WTC11 (cell line): ENCODE measurements at regions not wholly inside any gene's neighbourhood (a gene's known extent, or its start where the extent isn't known, plus 50 kb on each side); places are given as distances from the start of the nearest gene placed in this dataset.

Source experiments
- ATAC-seq: fragments of 200-7000 bp; cut with Tn5 transposase; 2 replicates; pipeline ENCODE4 v1.10.0; 2021; ENCODE audit warnings: mild to moderate bottlenecking, moderate library complexity
- CTCF ChIA-PET: fragments of 300-600 bp; sonication (Branson Sonifier 250); formaldehyde crosslinking; loops from one replicate; lab custom pipeline; 2021; ENCODE audit warnings: antibody characterized with exemption; lab: Charles Lee
- POLR2A ChIA-PET: fragments of 350-600 bp; sonication (Branson Sonifier 250); formaldehyde crosslinking; loops from one replicate; lab custom pipeline; 2021; ENCODE audit warnings: antibody characterized with exemption; lab: Charles Lee
- DNase-seq: peaks from one replicate; pipeline ENCODE4 v3.0.0; 2021; ENCODE audit warnings: low spot score
- H3K27ac Mint-ChIP-seq: 2 replicates; pipeline ENCODE4 v1.8.0; 2021; ENCODE audit warnings: mixed read lengths
- H3K27me3 Mint-ChIP-seq: 2 replicates; pipeline ENCODE4 v1.8.0; 2021; ENCODE audit warnings: low read depth, mild to moderate bottlenecking, moderate library complexity, mixed read lengths
- H3K36me3 Mint-ChIP-seq: 2 replicates; pipeline ENCODE4 v1.8.0; 2021; ENCODE audit warnings: mixed read lengths
- H3K4me1 Mint-ChIP-seq: 2 replicates; pipeline ENCODE4 v1.8.0; 2022; ENCODE audit warnings: mixed read lengths
- H3K4me3 Mint-ChIP-seq: 2 replicates; pipeline ENCODE4 v1.8.0; 2021; ENCODE audit warnings: mild to moderate bottlenecking, moderate library complexity, mixed read lengths
- H3K9me3 Mint-ChIP-seq: 2 replicates; pipeline ENCODE4 v1.8.0; 2021; ENCODE audit warnings: mixed read lengths
- CBFB ChIP-seq: sonication (generic); formaldehyde crosslinking; IDR thresholded peaks from 2 replicates; pipeline ENCODE4 v1.8.1; 2022; ENCODE audit warnings: mild to moderate bottlenecking, low read depth, missing genetic modification reagents
- ELF4 ChIP-seq: sonication (generic); formaldehyde crosslinking; IDR thresholded peaks from 2 replicates; pipeline ENCODE4 v1.8.1; 2022; ENCODE audit warnings: low read depth, mild to moderate bottlenecking, moderate library complexity, missing genetic modification reagents
- IRF2 ChIP-seq: sonication (generic); formaldehyde crosslinking; IDR thresholded peaks from 2 replicates; pipeline ENCODE4 v1.8.0; 2022; ENCODE audit warnings: low read depth, missing genetic modification reagents, borderline replicate concordance
- JAZF1 ChIP-seq: fragments of 250-450 bp; sonication (Bioruptor Pico); IDR thresholded peaks from 2 replicates; pipeline ENCODE4 v1.9.0; 2021; ENCODE audit warnings: moderate library complexity, mild to moderate bottlenecking, inconsistent platforms
- NFATC4 ChIP-seq: fragments of 250-450 bp; sonication (Bioruptor Pico); IDR thresholded peaks from 2 replicates; pipeline ENCODE4 v1.9.0; 2021; ENCODE audit warnings: mild to moderate bottlenecking
- NFYB ChIP-seq: sonication (generic); formaldehyde crosslinking; conservative IDR thresholded peaks from 2 replicates; pipeline ENCODE4 v1.8.0; 2022; ENCODE audit warnings: low read depth, missing genetic modification reagents
- OVOL2 ChIP-seq: fragments of 250-450 bp; sonication (Bioruptor Pico); IDR thresholded peaks from 2 replicates; pipeline ENCODE4 v1.9.0; 2021; ENCODE audit warnings: mild to moderate bottlenecking, borderline replicate concordance
- PRRX2 ChIP-seq: fragments of 250-450 bp; sonication (Bioruptor Pico); IDR thresholded peaks from 2 replicates; pipeline ENCODE4 v1.8.0; 2021; ENCODE audit warnings: mild to moderate bottlenecking
- SP1 ChIP-seq: sonication (generic); formaldehyde crosslinking; conservative IDR thresholded peaks from 2 replicates; pipeline ENCODE4 v1.8.1; 2022; ENCODE audit warnings: missing genetic modification reagents
- TCF7 ChIP-seq: sonication (generic); formaldehyde crosslinking; IDR thresholded peaks from 2 replicates; pipeline ENCODE4 v1.8.0; 2022; ENCODE audit warnings: mild to moderate bottlenecking, low read depth, missing genetic modification reagents, moderate library complexity
- ZBTB21 ChIP-seq: sonication (generic); formaldehyde crosslinking; IDR thresholded peaks from 2 replicates; pipeline ENCODE4 v1.8.1; 2023; ENCODE audit warnings: mild to moderate bottlenecking, missing genetic modification reagents, borderline replicate concordance
- ZNF219 ChIP-seq: sonication (generic); formaldehyde crosslinking; IDR thresholded peaks from 2 replicates; pipeline ENCODE4 v1.8.0; 2023; ENCODE audit warnings: missing genetic modification reagents, mild to moderate bottlenecking, borderline replicate concordance
- ZNF232 ChIP-seq: sonication (generic); formaldehyde crosslinking; IDR thresholded peaks from 2 replicates; pipeline ENCODE4 v1.8.0; 2022; ENCODE audit warnings: mild to moderate bottlenecking, missing genetic modification reagents
- TF ChIP-seq, protein P1 (sequence below): sonication (generic); formaldehyde crosslinking; IDR thresholded peaks from 2 replicates; pipeline ENCODE4 v1.8.0; 2022; ENCODE audit warnings: missing genetic modification reagents
- TF ChIP-seq, protein P2 (sequence below): sonication (generic); formaldehyde crosslinking; IDR thresholded peaks from 2 replicates; pipeline ENCODE4 v1.8.1; 2023; ENCODE audit warnings: mild to moderate bottlenecking, missing genetic modification reagents, moderate library complexity
- TF ChIP-seq, protein P3 (sequence below): sonication (generic); formaldehyde crosslinking; IDR thresholded peaks from 2 replicates; pipeline ENCODE4 v1.8.0; 2022; ENCODE audit warnings: mild to moderate bottlenecking, missing genetic modification reagents
- TF ChIP-seq, protein P4 (sequence below): fragments of 250-450 bp; sonication (Bioruptor Pico); IDR thresholded peaks from 2 replicates; pipeline ENCODE4 v1.9.0; 2021; ENCODE audit warnings: mild to moderate bottlenecking
- TF ChIP-seq, protein P5 (sequence below): fragments of 250-450 bp; sonication (Bioruptor Pico); IDR thresholded peaks from 2 replicates; pipeline ENCODE4 v1.8.0; 2021; ENCODE audit warnings: mild to moderate bottlenecking

DNA sequence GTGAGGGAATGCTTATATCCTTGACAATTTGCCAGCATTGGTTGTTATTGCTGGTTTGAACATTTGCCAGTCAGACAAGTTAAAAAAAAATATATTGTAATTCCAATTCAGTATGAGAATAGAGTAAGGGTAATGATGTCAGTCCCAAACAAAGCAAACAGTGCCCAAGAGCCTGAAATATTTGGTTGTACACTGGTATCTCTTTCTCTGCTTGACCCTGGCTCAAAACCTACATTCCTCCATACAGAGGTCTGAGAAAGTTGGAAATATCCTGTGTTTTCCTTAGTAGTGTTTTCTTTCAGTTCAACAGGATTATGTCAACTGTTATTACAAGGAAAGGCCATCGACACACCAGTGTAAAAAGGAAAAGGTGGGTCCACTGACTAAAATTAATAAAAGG lies 145.6 kb downstream of the MRPL39 start (continued):
- TF ChIP-seq, protein P1, sequence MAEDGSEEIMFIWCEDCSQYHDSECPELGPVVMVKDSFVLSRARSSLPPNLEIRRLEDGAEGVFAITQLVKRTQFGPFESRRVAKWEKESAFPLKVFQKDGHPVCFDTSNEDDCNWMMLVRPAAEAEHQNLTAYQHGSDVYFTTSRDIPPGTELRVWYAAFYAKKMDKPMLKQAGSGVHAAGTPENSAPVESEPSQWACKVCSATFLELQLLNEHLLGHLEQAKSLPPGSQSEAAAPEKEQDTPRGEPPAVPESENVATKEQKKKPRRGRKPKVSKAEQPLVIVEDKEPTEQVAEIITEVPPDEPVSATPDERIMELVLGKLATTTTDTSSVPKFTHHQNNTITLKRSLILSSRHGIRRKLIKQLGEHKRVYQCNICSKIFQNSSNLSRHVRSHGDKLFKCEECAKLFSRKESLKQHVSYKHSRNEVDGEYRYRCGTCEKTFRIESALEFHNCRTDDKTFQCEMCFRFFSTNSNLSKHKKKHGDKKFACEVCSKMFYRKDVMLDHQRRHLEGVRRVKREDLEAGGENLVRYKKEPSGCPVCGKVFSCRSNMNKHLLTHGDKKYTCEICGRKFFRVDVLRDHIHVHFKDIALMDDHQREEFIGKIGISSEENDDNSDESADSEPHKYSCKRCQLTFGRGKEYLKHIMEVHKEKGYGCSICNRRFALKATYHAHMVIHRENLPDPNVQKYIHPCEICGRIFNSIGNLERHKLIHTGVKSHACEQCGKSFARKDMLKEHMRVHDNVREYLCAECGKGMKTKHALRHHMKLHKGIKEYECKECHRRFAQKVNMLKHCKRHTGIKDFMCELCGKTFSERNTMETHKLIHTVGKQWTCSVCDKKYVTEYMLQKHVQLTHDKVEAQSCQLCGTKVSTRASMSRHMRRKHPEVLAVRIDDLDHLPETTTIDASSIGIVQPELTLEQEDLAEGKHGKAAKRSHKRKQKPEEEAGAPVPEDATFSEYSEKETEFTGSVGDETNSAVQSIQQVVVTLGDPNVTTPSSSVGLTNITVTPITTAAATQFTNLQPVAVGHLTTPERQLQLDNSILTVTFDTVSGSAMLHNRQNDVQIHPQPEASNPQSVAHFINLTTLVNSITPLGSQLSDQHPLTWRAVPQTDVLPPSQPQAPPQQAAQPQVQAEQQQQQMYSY (CRISPR knock-in tag), result no peak
- no peak for TF ChIP-seq ZNF232 (CRISPR knock-in tag)
- TF ChIP-seq, protein P2, sequence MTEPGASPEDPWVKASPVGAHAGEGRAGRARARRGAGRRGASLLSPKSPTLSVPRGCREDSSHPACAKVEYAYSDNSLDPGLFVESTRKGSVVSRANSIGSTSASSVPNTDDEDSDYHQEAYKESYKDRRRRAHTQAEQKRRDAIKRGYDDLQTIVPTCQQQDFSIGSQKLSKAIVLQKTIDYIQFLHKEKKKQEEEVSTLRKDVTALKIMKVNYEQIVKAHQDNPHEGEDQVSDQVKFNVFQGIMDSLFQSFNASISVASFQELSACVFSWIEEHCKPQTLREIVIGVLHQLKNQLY (CRISPR knock-in tag), result no peak
- TF ChIP-seq IRF2, result no peak
- TF ChIP-seq SP1 (CRISPR knock-in tag), result no peak
- TF ChIP-seq NFYB (CRISPR knock-in tag), result no peak
- no peak for TF ChIP-seq PRRX2
- TF ChIP-seq, all 79 proteins: peak for 0

DNA sequence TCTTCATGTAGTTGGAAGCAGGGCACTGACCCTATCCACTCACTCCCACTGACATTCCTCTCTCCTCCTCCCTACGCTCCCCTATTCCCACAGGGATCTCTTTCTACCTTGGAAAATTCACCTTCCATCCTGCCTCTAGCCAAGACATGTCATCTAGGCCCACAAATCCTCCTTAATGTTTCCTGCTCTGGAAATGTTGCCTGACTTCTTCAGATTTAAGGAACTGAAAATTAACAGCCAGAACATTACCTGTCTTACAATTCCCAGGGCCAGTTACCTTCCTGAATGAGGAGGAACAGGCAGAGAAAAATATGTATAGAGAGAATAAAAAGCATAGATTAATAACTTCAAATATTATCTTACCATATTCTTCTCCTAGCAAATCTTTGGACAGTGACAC lies 147.3 kb downstream of the MRPL39 start:
- ChIA-PET CTCF (no interaction called here), POLR2A (no interaction called here)
- TF ChIP-seq, protein P3, sequence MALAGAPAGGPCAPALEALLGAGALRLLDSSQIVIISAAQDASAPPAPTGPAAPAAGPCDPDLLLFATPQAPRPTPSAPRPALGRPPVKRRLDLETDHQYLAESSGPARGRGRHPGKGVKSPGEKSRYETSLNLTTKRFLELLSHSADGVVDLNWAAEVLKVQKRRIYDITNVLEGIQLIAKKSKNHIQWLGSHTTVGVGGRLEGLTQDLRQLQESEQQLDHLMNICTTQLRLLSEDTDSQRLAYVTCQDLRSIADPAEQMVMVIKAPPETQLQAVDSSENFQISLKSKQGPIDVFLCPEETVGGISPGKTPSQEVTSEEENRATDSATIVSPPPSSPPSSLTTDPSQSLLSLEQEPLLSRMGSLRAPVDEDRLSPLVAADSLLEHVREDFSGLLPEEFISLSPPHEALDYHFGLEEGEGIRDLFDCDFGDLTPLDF (CRISPR knock-in tag), result no peak
- TF ChIP-seq ZNF219 (CRISPR knock-in tag), result no peak
- no peak for TF ChIP-seq CBFB (CRISPR knock-in tag)
- TF ChIP-seq, protein P4, sequence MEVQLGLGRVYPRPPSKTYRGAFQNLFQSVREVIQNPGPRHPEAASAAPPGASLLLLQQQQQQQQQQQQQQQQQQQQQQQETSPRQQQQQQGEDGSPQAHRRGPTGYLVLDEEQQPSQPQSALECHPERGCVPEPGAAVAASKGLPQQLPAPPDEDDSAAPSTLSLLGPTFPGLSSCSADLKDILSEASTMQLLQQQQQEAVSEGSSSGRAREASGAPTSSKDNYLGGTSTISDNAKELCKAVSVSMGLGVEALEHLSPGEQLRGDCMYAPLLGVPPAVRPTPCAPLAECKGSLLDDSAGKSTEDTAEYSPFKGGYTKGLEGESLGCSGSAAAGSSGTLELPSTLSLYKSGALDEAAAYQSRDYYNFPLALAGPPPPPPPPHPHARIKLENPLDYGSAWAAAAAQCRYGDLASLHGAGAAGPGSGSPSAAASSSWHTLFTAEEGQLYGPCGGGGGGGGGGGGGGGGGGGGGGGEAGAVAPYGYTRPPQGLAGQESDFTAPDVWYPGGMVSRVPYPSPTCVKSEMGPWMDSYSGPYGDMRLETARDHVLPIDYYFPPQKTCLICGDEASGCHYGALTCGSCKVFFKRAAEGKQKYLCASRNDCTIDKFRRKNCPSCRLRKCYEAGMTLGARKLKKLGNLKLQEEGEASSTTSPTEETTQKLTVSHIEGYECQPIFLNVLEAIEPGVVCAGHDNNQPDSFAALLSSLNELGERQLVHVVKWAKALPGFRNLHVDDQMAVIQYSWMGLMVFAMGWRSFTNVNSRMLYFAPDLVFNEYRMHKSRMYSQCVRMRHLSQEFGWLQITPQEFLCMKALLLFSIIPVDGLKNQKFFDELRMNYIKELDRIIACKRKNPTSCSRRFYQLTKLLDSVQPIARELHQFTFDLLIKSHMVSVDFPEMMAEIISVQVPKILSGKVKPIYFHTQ (CRISPR knock-in tag), result no peak
- no peak for TF ChIP-seq OVOL2 (CRISPR knock-in tag)
- TF ChIP-seq JAZF1 (CRISPR knock-in tag), result no peak
- no peak for TF ChIP-seq ELF4 (CRISPR knock-in tag)
- no peak for TF ChIP-seq NFATC4
- no peak for TF ChIP-seq TCF7 (CRISPR knock-in tag)
- TF ChIP-seq ZBTB21 (CRISPR knock-in tag), result no peak
- TF ChIP-seq, protein P5, sequence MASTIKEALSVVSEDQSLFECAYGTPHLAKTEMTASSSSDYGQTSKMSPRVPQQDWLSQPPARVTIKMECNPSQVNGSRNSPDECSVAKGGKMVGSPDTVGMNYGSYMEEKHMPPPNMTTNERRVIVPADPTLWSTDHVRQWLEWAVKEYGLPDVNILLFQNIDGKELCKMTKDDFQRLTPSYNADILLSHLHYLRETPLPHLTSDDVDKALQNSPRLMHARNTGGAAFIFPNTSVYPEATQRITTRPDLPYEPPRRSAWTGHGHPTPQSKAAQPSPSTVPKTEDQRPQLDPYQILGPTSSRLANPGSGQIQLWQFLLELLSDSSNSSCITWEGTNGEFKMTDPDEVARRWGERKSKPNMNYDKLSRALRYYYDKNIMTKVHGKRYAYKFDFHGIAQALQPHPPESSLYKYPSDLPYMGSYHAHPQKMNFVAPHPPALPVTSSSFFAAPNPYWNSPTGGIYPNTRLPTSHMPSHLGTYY (CRISPR knock-in tag), result no peak

More for the DNA sequence above, 147.3 kb downstream of the MRPL39 start:
- H3K9me3 Mint-ChIP-seq, result no peaks in the 10 kb centered on the region
- DNase-seq (no peak), ATAC-seq (no peak)
- H3K36me3 Mint-ChIP-seq, result no peaks in the 10 kb centered on the region
- H3K4me1 Mint-ChIP-seq, result no peaks in the 10 kb centered on the region
- peaks cover 7% of the 10 kb centered on the region; the same call in 1 of the 2 replicates for H3K27me3 Mint-ChIP-seq
- no peak overlapping the region for H3K4me3 Mint-ChIP-seq
- no peak overlapping the region for H3K27ac Mint-ChIP-seq
